ENCODE measurements at regions not wholly inside any gene's neighbourhood (a gene's known extent, or its start where the extent isn't known, plus 50 kb on each side); places are given as distances from the start of the nearest gene placed in this dataset.

GRCh38 chr1:223020770-223021169 lies 122.3 kb downstream of the TLR5 start:
- TF ChIP-seq CTCF (conservative IDR thresholded peaks at IDR 0.05; ENCODE audit: low read depth, low read length) = no peak
- TF ChIP-seq RAD21 (IDR thresholded peaks at IDR 0.05; ENCODE audit: low read length) = no peak
- no peak for TF ChIP-seq POLR2A (IDR thresholded peaks at IDR 0.05; ENCODE audit: low read depth, low read length)
- TF ChIP-seq CEBPB (IDR thresholded peaks at IDR 0.05; ENCODE audit: low read depth, low read length) = no peak
- no peak for TF ChIP-seq MXI1 (IDR thresholded peaks at IDR 0.05; ENCODE audit: borderline replicate concordance, low read depth, low read length)
- TF ChIP-seq ELK1 (IDR thresholded peaks at IDR 0.05; ENCODE audit: borderline replicate concordance, low read depth, low read length) = no peak
- no peak for TF ChIP-seq MAFK (IDR thresholded peaks at IDR 0.05; ENCODE audit: low read depth, low read length)
- no peak for TF ChIP-seq CHD1 (IDR thresholded peaks at IDR 0.05; ENCODE audit: low read depth, low read length)
- TF ChIP-seq USF2 (IDR thresholded peaks at IDR 0.05; ENCODE audit: low read depth, low read length) = no peak
- no peak for TF ChIP-seq FOS (IDR thresholded peaks at IDR 0.05; ENCODE audit: low read depth, low read length)
- no peak for TF ChIP-seq NFE2L2 (IDR thresholded peaks at IDR 0.05; ENCODE audit: low read depth, low read length)
- no peak for TF ChIP-seq RFX5 (IDR thresholded peaks at IDR 0.05; ENCODE audit: low read depth, low read length)
- no peak for TF ChIP-seq MAZ (IDR thresholded peaks at IDR 0.05; ENCODE audit: borderline replicate concordance, low read depth, low read length)
